HG03045 (cell line): ENCODE measurements at regions not wholly inside any gene's neighbourhood (a gene's known extent, or its start where the extent isn't known, plus 50 kb on each side); places are given as distances from the start of the nearest gene placed in this dataset.
"Not testable (repeated sequence)": the region's sequence is repeated elsewhere in the genome, so short reads cannot be mapped to it uniquely, and the experiment has no call there.

Experiments
- ATAC-seq: cut with Tn5 transposase; IDR thresholded peaks from one replicate; pipeline ENCODE4 v1.9.1; 2021; ENCODE audit warnings: mild to moderate bottlenecking, moderate library complexity; ENCODE audit not compliant: unreplicated experiment

GRCh38 chr14:48738186-48738925 lies 847.8 kb downstream of the RPS29 start:
- no peak for ATAC-seq

- no peak for ATAC-seq
These were observed 850.6 kb downstream of the RPS29 start for GRCh38 chr14:48735607-48736006.

GRCh38 chr14:48731260-48731659 lies 854.9 kb downstream of the RPS29 start:
- ATAC-seq = no peak

GRCh38 chr14:48726080-48726642 lies 860.0 kb downstream of the RPS29 start:
- ATAC-seq = no peak

- ATAC-seq = no peak
These were observed 861.0 kb downstream of the RPS29 start for GRCh38 chr14:48725051-48725734.

GRCh38 chr14:48723841-48724495 lies 862.2 kb downstream of the RPS29 start:
- ATAC-seq = no peak

- ATAC-seq = no peak
These were observed 871.8 kb downstream of the RPS29 start for GRCh38 chr14:48714366-48714765.

GRCh38 chr14:48710133-48710532 lies 876.0 kb downstream of the RPS29 start:
- no peak for ATAC-seq

GRCh38 chr14:48709277-48709785 lies 876.8 kb downstream of the RPS29 start:
- ATAC-seq = no peak

- ATAC-seq = no peak
These were observed 881.5 kb downstream of the RPS29 start for GRCh38 chr14:48704639-48705038.

GRCh38 chr14:48703728-48704467 lies 882.3 kb downstream of the RPS29 start:
- no peak for ATAC-seq

- not testable (repeated sequence) for ATAC-seq
These were observed 888.8 kb downstream of the RPS29 start for GRCh38 chr14:48697362-48697761.

- ATAC-seq = no peak
These were observed 892.4 kb downstream of the RPS29 start for GRCh38 chr14:48693793-48694192.

GRCh38 chr14:48690349-48690748 lies 895.8 kb downstream of the RPS29 start:
- no peak for ATAC-seq

GRCh38 chr14:48686650-48687049 lies 899.5 kb downstream of the RPS29 start:
- no peak for ATAC-seq

GRCh38 chr14:48672506-48672905 lies 913.7 kb downstream of the RPS29 start:
- no peak for ATAC-seq

GRCh38 chr14:48670939-48671338 lies 915.2 kb downstream of the RPS29 start:
- ATAC-seq = no peak

GRCh38 chr14:48665077-48665784 lies 920.9 kb downstream of the RPS29 start:
- ATAC-seq = no peak

GRCh38 chr14:48643241-48643640 lies 942.9 kb downstream of the RPS29 start:
- no peak for ATAC-seq

GRCh38 chr14:48628870-48629269 lies 953.5 kb upstream of the MDGA2 start:
- ATAC-seq = no peak
